SK-N-SH (cell line): ENCODE measurements at regions not wholly inside any gene's neighbourhood (a gene's known extent, or its start where the extent isn't known, plus 50 kb on each side); places are given as distances from the start of the nearest gene placed in this dataset.

Experiments
- CTCF ChIA-PET: fragments of 300-600, 350-600 bp; formaldehyde crosslinking; extraction: SDS; loops from one replicate; lab custom pipeline; 2021; lab: Yijun Ruan, JAX
- POLR2A ChIA-PET: fragments of 350-600 bp; sonication (Branson Sonifier 250); formaldehyde crosslinking; extraction: SDS; loops from one replicate; lab custom pipeline; 2020; ENCODE audit warnings: antibody characterized with exemption, inconsistent platforms; lab: Yijun Ruan, JAX
- DNase-seq: peaks from one replicate; pipeline ENCODE4 v3.0.0; 2012
- H2AFZ ChIP-seq: fragments of 200-600 bp; sonication (generic); 2 replicates; pipeline ENCODE4 v1.8.1; 2016; ENCODE audit warnings: antibody characterized with exemption, mild to moderate bottlenecking, low read depth
- H3F3A ChIP-seq: fragments of 200-600 bp; sonication (generic); replicated peaks from 2 replicates; pipeline ENCODE3; 2016; ENCODE audit warnings: antibody characterized with exemption, mild to moderate bottlenecking; ENCODE audit not compliant: insufficient read depth
- H3K27ac ChIP-seq, 2 experiments: fragments of 200-500 bp in 1 of 2; fragments of 200-600 bp in 1 of 2; sonication (Bioruptor generic) in 1 of 2; sonication (generic), shearing (Covaris generic) in 1 of 2; 2 replicates each; pipeline versions ENCODE4 v1.5.1 to v1.6.1; 2014 to 2016; ENCODE audit warnings: low read depth in 2 of 2, inconsistent platforms in 1 of 2, low read length in 1 of 2, mild to moderate bottlenecking in 1 of 2, mixed read lengths in 1 of 2
- H3K27me3 ChIP-seq: fragments of 200-600 bp; sonication (generic), shearing (Covaris generic); 2 replicates; pipeline ENCODE4 v1.6.1; 2016; ENCODE audit warnings: mixed run types; ENCODE audit not compliant: insufficient read depth
- H3K36me3 ChIP-seq, 2 experiments: fragments of 200-500 bp in 1 of 2; fragments of 200-600 bp in 1 of 2; sonication (Bioruptor generic) in 1 of 2; sonication (generic) in 1 of 2; replicated peaks in 1 of 2; 2 replicates each; pipeline versions ENCODE3 to v1.5.1; 2014 to 2016; ENCODE audit warnings: low read length in 1 of 2, mild to moderate bottlenecking in 1 of 2; ENCODE audit not compliant: insufficient read depth in 2 of 2, control insufficient read depth in 1 of 2
- H3K4me1 ChIP-seq, 2 experiments: fragments of 200-500 bp in 1 of 2; fragments of 200-600 bp in 1 of 2; sonication (Bioruptor generic) in 1 of 2; sonication (generic), shearing (Covaris generic) in 1 of 2; 2 replicates each; pipeline versions ENCODE4 v1.5.1 to v1.6.1; 2014 to 2016; ENCODE audit warnings: low read depth in 1 of 2, low read length in 1 of 2, mixed run types in 1 of 2; ENCODE audit not compliant: insufficient read depth in 2 of 2, control insufficient read depth in 1 of 2
- H3K4me2 ChIP-seq: fragments of 200-600 bp; sonication (generic), shearing (Covaris generic); 2 replicates; pipeline ENCODE4 v1.6.1; 2017; ENCODE audit warnings: mixed run types
- H3K4me3 ChIP-seq, 2 experiments: fragments of 200-500 bp in 1 of 2; fragments of 200-600 bp in 1 of 2; sonication (Bioruptor generic) in 1 of 2; sonication (generic), shearing (Covaris generic) in 1 of 2; 2 replicates each; pipeline versions ENCODE4 v1.5.1 to v1.8.1; 2014 to 2016; ENCODE audit warnings: low read depth in 2 of 2, inconsistent platforms in 1 of 2, low read length in 1 of 2, mild to moderate bottlenecking in 1 of 2, mixed read lengths in 1 of 2, moderate library complexity in 1 of 2
- H3K79me2 ChIP-seq: fragments of 200-600 bp; sonication (generic); 2 replicates; pipeline ENCODE4 v1.8.1; 2017; ENCODE audit warnings: mild to moderate bottlenecking; ENCODE audit not compliant: insufficient read depth
- H3K9ac ChIP-seq: fragments of 200-600 bp; sonication (generic); 2 replicates; pipeline ENCODE4 v1.6.1; 2017; ENCODE audit warnings: mixed run types
- H3K9me2 ChIP-seq: fragments of 200-600 bp; sonication (generic); 2 replicates; pipeline ENCODE4 v1.6.1; 2017; ENCODE audit warnings: mixed run types
- H3K9me3 ChIP-seq: fragments of 200-600 bp; sonication (generic); 2 replicates; pipeline ENCODE4 v1.6.1; 2017; ENCODE audit warnings: mixed run types, mild to moderate bottlenecking, moderate library complexity
- H4K20me1 ChIP-seq: fragments of 200-600 bp; sonication (generic); 2 replicates; pipeline ENCODE4 v1.6.1; 2017; ENCODE audit warnings: mild to moderate bottlenecking, mixed run types; ENCODE audit not compliant: insufficient read depth
- CHD2 ChIP-seq: fragments of 150-350 bp; IDR thresholded peaks from 2 replicates; pipeline ENCODE4 v1.6.1; 2018; ENCODE audit warnings: low read length; ENCODE audit not compliant: partially characterized antibody
- CTCF ChIP-seq: fragments of 200-600 bp; sonication (generic); IDR thresholded peaks from 2 replicates; pipeline ENCODE4 v1.6.1; 2017; ENCODE audit warnings: antibody characterized with exemption, mild to moderate bottlenecking, moderate library complexity
- EP300 ChIP-seq, 2 experiments: IDR thresholded peaks; 2 replicates each; pipeline versions ENCODE4 v1.4.0 to v1.6.1; 2012; ENCODE audit warnings: borderline replicate concordance in 1 of 2, low read depth in 1 of 2, low read length in 1 of 2
- FOXM1 ChIP-seq: IDR thresholded peaks from 2 replicates; pipeline ENCODE4 v1.4.0; 2012; ENCODE audit warnings: low read depth, mild to moderate bottlenecking
- JUND ChIP-seq: IDR thresholded peaks from 2 replicates; pipeline ENCODE4 v1.4.0; 2012
- MEF2A ChIP-seq: IDR thresholded peaks from 2 replicates; pipeline ENCODE4 v1.4.0; 2012; ENCODE audit warnings: low read depth, borderline replicate concordance
- NFIC ChIP-seq: IDR thresholded peaks from 2 replicates; pipeline ENCODE4 v1.4.0; 2012; ENCODE audit warnings: borderline replicate concordance
- NRF1 ChIP-seq: IDR thresholded peaks from 2 replicates; pipeline ENCODE4 v1.6.1; 2012; ENCODE audit warnings: low read depth, mild to moderate bottlenecking, low read length
- RCOR1 ChIP-seq: fragments of 150-350 bp; IDR thresholded peaks from 2 replicates; pipeline ENCODE4 v1.6.1; 2017; ENCODE audit warnings: antibody characterized with exemption, low read length
- SIN3A ChIP-seq: IDR thresholded peaks from 2 replicates; pipeline ENCODE4 v1.6.1; 2012; ENCODE audit warnings: low read depth, mild to moderate bottlenecking, low read length, moderate library complexity, borderline replicate concordance
- SMC3 ChIP-seq: IDR thresholded peaks from 2 replicates; pipeline ENCODE4 v1.6.1; 2012; ENCODE audit warnings: low read depth, low read length, improper control_type of control experiment
- TEAD4 ChIP-seq: IDR thresholded peaks from 2 replicates; pipeline ENCODE4 v1.4.0; 2012; ENCODE audit warnings: mild to moderate bottlenecking, borderline replicate concordance; ENCODE audit not compliant: insufficient read depth
- USF1 ChIP-seq: IDR thresholded peaks from 2 replicates; pipeline ENCODE4 v1.4.0; 2012; ENCODE audit warnings: low read depth, borderline replicate concordance
- YY1 ChIP-seq: IDR thresholded peaks from 2 replicates; pipeline ENCODE4 v1.4.0; 2012; ENCODE audit warnings: low read depth, mild to moderate bottlenecking
- ZBTB33 ChIP-seq: IDR thresholded peaks from 2 replicates; pipeline ENCODE4 v1.4.0; 2012; ENCODE audit warnings: low read depth, borderline replicate concordance
- WGBS: methylation state at CpG from one replicate; pipeline ENCODE4 v1.1.6; 2017; ENCODE audit warnings: low lambda C conversion rate; 5-methylcytosine and 5-hydroxymethylcytosine counted together
- TF ChIP-seq, protein P1 (sequence below): fragments of 150-350 bp; IDR thresholded peaks from 2 replicates; pipeline ENCODE4 v1.6.1; 2017; ENCODE audit warnings: antibody characterized with exemption, low read length, low read depth, borderline replicate concordance
- TF ChIP-seq, protein P2 (sequence below): fragments of 150-350 bp; IDR thresholded peaks from 2 replicates; pipeline ENCODE4 v1.6.1; 2016; ENCODE audit warnings: mild to moderate bottlenecking, low read depth, low read length

- TF ChIP-seq SMC3, result no peak
- TF ChIP-seq TEAD4, result no peak
These were observed 97.6 kb downstream of the CD164 start (continued) for GRCh38 chr6:109284675-109285074.

- Histone ChIP-seq H3K9ac (no peak overlapping the region), H3K36me3 (no peaks in the 10 kb centered on the region), H2AFZ (no peak overlapping the region), H4K20me1 (no peaks in the 10 kb centered on the region), H3K4me3 (no peak overlapping the region), H3K4me1 (no peaks in the 10 kb centered on the region), H3K9me3 (no peaks in the 10 kb centered on the region), H3K27ac (no peak overlapping the region), H3K27me3 (peaks cover 6% of the 10 kb centered on the region; the same call in 1 of the 2 replicates), H3K4me2 (no peak overlapping the region), H3K79me2 (no peaks in the 10 kb centered on the region), H3K9me2 (no peaks in the 10 kb centered on the region), H3F3A (no peaks in the 10 kb centered on the region)
- WGBS, result 41% methylated on average over 2 of the region's 2 CpGs
- ChIA-PET POLR2A (no interaction called here), CTCF (interaction anchor here (1.1 kb wide), 1 partner anchor 12 kb away, joined by 3 read pairs; no protein-coding TSS in a partner anchor)
- no peak for TF ChIP-seq ZBTB33
- DNase-seq, result no peak
These were observed 99.5 kb downstream of the CD164 start for GRCh38 chr6:109282756-109283155.

- Histone ChIP-seq H3K4me1 (no peaks in the 10 kb centered on the region), H3K27me3 (peaks cover 5% of the 10 kb centered on the region; the same call in 1 of the 2 replicates), H3K36me3 (no peaks in the 10 kb centered on the region), H3K4me3 (no peak overlapping the region), H3K79me2 (no peaks in the 10 kb centered on the region), H3F3A (no peaks in the 10 kb centered on the region), H3K9me2 (no peaks in the 10 kb centered on the region), H3K27ac (no peak overlapping the region), H4K20me1 (no peaks in the 10 kb centered on the region), H3K4me2 (no peak overlapping the region), H3K9me3 (no peaks in the 10 kb centered on the region), H3K9ac (no peak overlapping the region), H2AFZ (no peak overlapping the region)
- POLR2A ChIA-PET, result no interaction called here
- 13% methylated on average over 1 of the region's 1 CpG for WGBS
- TF ChIP-seq TEAD4 (no peak), USF1 (no peak), NRF1 (no peak), MEF2A (no peak), CTCF (no peak), NFIC (no peak), JUND (no peak), EP300 (IDR thresholded peaks at IDR 0.05; ENCODE audit: borderline replicate concordance in 1 of 2, low read depth in 1 of 2, low read length in 1 of 2) (no peak), SIN3A (no peak), FOXM1 (no peak), RCOR1 (no peak), YY1 (no peak), CHD2 (no peak)
- TF ChIP-seq, protein P1, sequence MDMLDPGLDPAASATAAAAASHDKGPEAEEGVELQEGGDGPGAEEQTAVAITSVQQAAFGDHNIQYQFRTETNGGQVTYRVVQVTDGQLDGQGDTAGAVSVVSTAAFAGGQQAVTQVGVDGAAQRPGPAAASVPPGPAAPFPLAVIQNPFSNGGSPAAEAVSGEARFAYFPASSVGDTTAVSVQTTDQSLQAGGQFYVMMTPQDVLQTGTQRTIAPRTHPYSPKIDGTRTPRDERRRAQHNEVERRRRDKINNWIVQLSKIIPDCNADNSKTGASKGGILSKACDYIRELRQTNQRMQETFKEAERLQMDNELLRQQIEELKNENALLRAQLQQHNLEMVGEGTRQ, result no peak
- TF ChIP-seq, protein P2, sequence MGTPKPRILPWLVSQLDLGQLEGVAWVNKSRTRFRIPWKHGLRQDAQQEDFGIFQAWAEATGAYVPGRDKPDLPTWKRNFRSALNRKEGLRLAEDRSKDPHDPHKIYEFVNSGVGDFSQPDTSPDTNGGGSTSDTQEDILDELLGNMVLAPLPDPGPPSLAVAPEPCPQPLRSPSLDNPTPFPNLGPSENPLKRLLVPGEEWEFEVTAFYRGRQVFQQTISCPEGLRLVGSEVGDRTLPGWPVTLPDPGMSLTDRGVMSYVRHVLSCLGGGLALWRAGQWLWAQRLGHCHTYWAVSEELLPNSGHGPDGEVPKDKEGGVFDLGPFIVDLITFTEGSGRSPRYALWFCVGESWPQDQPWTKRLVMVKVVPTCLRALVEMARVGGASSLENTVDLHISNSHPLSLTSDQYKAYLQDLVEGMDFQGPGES, result no peak
- DNase-seq, result no peak
- CTCF ChIA-PET, result no interaction called here
These were observed 102.6 kb downstream of the CD164 start for GRCh38 chr6:109279628-109280027.
